ENCODE measurements at regions not wholly inside any gene's neighbourhood (a gene's known extent, or its start where the extent isn't known, plus 50 kb on each side); places are given as distances from the start of the nearest gene placed in this dataset.

DNA sequence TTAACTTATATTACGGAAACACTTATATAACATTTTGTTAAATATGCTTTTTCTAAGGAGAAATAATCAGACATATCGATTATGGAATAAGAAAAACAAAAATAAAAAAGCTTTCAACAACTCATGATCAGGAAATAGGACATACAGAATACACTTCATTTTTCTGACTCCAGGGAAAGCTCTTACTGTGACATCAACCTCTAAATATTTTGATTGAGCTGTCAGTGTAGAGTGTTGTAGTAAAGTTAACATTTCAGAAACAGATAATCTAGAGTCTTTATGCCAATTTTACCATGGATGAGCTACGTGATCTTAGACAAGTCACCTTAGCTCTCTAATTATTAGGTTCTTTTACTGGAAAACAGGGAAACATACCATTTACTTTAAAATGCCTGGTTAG lies 218.9 kb upstream of the SORCS1 start:
- ATAC-seq (replicated peaks in 6 of 8): no peak
- 43 to 100% (median 90%) methylated on average over 1 to 3 of the region's 3 CpGs for WGBS, 10 experiments
- no peaks in the 10 kb centered on the region for H3K4me1 ChIP-seq (replicated peaks in 1 of 2)
- no peak overlapping the region for H3K4me3 ChIP-seq
- no peak overlapping the region for H3K27ac ChIP-seq
- in situ Hi-C loops (cut with MboI; ENCODE audit: low pct_unique_long_range_greater_than_20kb in 2 of 9, low sequenced_read_pairs in 9 of 9, unreplicated experiment in 9 of 9): no loop called here

- in situ Hi-C loops (cut with MboI; ENCODE audit: low pct_unique_long_range_greater_than_20kb in 2 of 9, low sequenced_read_pairs in 9 of 9, unreplicated experiment in 9 of 9): no loop called here
- ATAC-seq (replicated peaks in 6 of 8): no peak
- Histone ChIP-seq H3K27ac (no peak overlapping the region), H3K4me3 (no peak overlapping the region), H3K4me1 (replicated peaks in 1 of 2) (no peaks in the 10 kb centered on the region)
- WGBS, 10 experiments: 8 to 94% (median 41%) methylated on average over 1 to 2 of the region's 2 CpGs; no CpG with 5 or more reads in 4 of the 10 experiments
These were observed 215.1 kb upstream of the SORCS1 start for GRCh38 chr10:107379601-107380000.

DNA sequence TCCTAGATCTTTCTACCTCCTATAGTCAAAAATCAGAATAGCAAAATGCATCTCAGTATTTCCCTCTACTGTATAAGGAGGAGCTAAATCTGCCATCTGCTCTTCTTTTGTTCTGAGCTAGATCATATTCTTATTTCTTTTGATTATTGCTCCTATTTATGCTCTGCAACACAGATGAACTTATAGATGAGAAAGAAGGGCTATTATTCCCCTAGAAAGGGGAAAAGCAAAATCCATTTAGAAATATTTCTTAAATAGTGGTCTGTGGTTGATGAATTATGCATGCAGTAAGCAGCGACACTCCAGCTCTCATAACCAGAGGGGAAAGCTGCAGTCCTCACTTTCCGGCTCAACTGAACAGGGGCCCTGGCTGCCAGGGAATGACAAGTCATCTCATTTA lies 207.3 kb upstream of the SORCS1 start:
- no peak overlapping the region for H3K4me3 ChIP-seq
- no peak overlapping the region for H3K27ac ChIP-seq
- 0 to 100% (median 59%) methylated on average over 1 to 2 of the region's 2 CpGs; no CpG with 5 or more reads in 2 of the 10 experiments for WGBS, 10 experiments
- in situ Hi-C loops (cut with MboI; ENCODE audit: low pct_unique_long_range_greater_than_20kb in 2 of 9, low sequenced_read_pairs in 9 of 9, unreplicated experiment in 9 of 9): no loop called here
- peaks cover 0 to 3% of the 10 kb centered on the region in 2 donors for H3K4me1 ChIP-seq (replicated peaks in 1 of 2)
- peak in 1 of 8 experiments; percentile 30 for ATAC-seq (replicated peaks in 6 of 8)

GRCh38 chr10:107364872-107365271 lies 200.4 kb upstream of the SORCS1 start:
- no peaks in the 10 kb centered on the region for H3K4me1 ChIP-seq (replicated peaks in 1 of 2)
- 20 to 100% (median 80%) methylated on average over 2 to 3 of the region's 3 CpGs for WGBS, 10 experiments
- in situ Hi-C loops (cut with MboI; ENCODE audit: low pct_unique_long_range_greater_than_20kb in 2 of 9, low sequenced_read_pairs in 9 of 9, unreplicated experiment in 9 of 9): no loop called here
- H3K27ac ChIP-seq: no peak overlapping the region
- H3K4me3 ChIP-seq: no peak overlapping the region
- no peak for ATAC-seq (replicated peaks in 6 of 8)

GRCh38 chr10:107362306-107362705 lies 197.8 kb upstream of the SORCS1 start:
- no peak overlapping the region for H3K4me3 ChIP-seq
- in situ Hi-C loops (cut with MboI; ENCODE audit: low pct_unique_long_range_greater_than_20kb in 2 of 9, low sequenced_read_pairs in 9 of 9, unreplicated experiment in 9 of 9): no loop called here
- no peaks in the 10 kb centered on the region for H3K4me1 ChIP-seq (replicated peaks in 1 of 2)
- no peak for ATAC-seq (replicated peaks in 6 of 8)
- no peak overlapping the region for H3K27ac ChIP-seq

DNA sequence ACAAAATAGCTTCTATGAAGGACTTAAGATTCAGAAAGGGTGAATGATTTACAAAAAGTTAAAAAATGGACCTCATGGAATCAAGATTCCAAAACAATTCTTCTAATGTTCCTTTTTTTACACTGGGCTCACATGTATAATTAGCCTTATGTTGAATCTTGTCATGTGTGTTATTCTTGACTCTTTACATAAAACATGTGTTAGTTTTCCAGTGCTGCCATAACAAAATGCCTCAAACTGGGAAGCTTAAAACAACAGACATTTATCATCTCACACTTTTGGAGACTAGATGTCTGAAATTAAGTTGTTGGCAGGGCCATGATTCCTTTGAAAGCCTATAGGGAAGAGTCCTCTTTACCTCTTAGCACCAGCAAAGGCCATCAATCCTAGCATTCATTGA lies 192.5 kb upstream of the SORCS1 start:
- H3K4me1 ChIP-seq (replicated peaks in 1 of 2): no peaks in the 10 kb centered on the region
- H3K27ac ChIP-seq: no peak overlapping the region
- H3K4me3 ChIP-seq: no peak overlapping the region
- no peak for ATAC-seq (replicated peaks in 6 of 8)
- in situ Hi-C loops (cut with MboI; ENCODE audit: low pct_unique_long_range_greater_than_20kb in 2 of 9, low sequenced_read_pairs in 9 of 9, unreplicated experiment in 9 of 9): no loop called here

GRCh38 chr10:107356396-107356795 lies 191.9 kb upstream of the SORCS1 start:
- Histone ChIP-seq H3K4me3 (no peak overlapping the region), H3K4me1 (replicated peaks in 1 of 2) (no peaks in the 10 kb centered on the region), H3K27ac (no peak overlapping the region)
- in situ Hi-C loops (cut with MboI; ENCODE audit: low pct_unique_long_range_greater_than_20kb in 2 of 9, low sequenced_read_pairs in 9 of 9, unreplicated experiment in 9 of 9): no loop called here
- no peak for ATAC-seq (replicated peaks in 6 of 8)
- 0 to 94% (median 69%) methylated on average over 1 to 2 of the region's 2 CpGs; no CpG with 5 or more reads in 1 of the 10 experiments for WGBS, 10 experiments

GRCh38 chr10:107342711-107343110 lies 178.2 kb upstream of the SORCS1 start:
- Histone ChIP-seq H3K27ac (no peak overlapping the region), H3K4me1 (replicated peaks in 1 of 2) (no peaks in the 10 kb centered on the region), H3K4me3 (no peak overlapping the region)
- in situ Hi-C loops (cut with MboI; ENCODE audit: low pct_unique_long_range_greater_than_20kb in 2 of 9, low sequenced_read_pairs in 9 of 9, unreplicated experiment in 9 of 9): no loop called here
- WGBS, 10 experiments: 0 to 100% (median 76%) methylated on average over 1 to 2 of the region's 2 CpGs; no CpG with 5 or more reads in 2 of the 10 experiments
- ATAC-seq (replicated peaks in 6 of 8): no peak

DNA sequence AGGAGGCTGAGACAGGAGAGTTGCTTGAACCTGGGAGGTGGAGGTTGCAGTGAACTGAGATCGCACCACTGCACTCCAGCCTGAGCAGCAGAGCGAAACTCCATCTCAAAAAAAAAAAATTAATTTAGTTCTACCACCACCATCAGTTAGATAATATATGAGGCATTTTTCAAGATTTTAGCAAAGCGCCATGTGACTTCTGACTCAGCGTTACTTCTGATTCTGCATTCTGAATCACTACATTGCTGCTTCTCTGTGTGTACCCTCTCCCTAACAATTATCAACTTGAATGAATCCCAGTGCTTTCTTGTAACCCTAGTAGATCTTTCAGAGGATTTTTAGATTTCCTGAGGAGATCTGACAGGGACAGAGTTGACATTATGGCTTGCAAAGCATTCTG lies 176.8 kb upstream of the SORCS1 start:
- WGBS, 10 experiments: 43 to 100% (median 79%) methylated on average over 1 to 4 of the region's 4 CpGs; no CpG with 5 or more reads in 2 of the 10 experiments
- ATAC-seq (replicated peaks in 6 of 8): peak in 2 of 8 experiments; percentile 27 to 33
- in situ Hi-C loops (cut with MboI; ENCODE audit: low pct_unique_long_range_greater_than_20kb in 2 of 9, low sequenced_read_pairs in 9 of 9, unreplicated experiment in 9 of 9): no loop called here
- Histone ChIP-seq H3K4me1 (replicated peaks in 1 of 2) (no peaks in the 10 kb centered on the region), H3K4me3 (no peak overlapping the region), H3K27ac (no peak overlapping the region)

GRCh38 chr10:107340326-107340725 lies 175.8 kb upstream of the SORCS1 start:
- WGBS, 10 experiments: 0 to 100% (median 80%) methylated on average over 1 to 2 of the region's 2 CpGs; no CpG with 5 or more reads in 1 of the 10 experiments
- in situ Hi-C loops (cut with MboI; ENCODE audit: low pct_unique_long_range_greater_than_20kb in 2 of 9, low sequenced_read_pairs in 9 of 9, unreplicated experiment in 9 of 9): no loop called here
- H3K4me1 ChIP-seq (replicated peaks in 1 of 2): no peaks in the 10 kb centered on the region
- H3K4me3 ChIP-seq: no peak overlapping the region
- peak in 2 of 8 experiments; percentile 90 to 92 for ATAC-seq (replicated peaks in 6 of 8)
- H3K27ac ChIP-seq: no peak overlapping the region

DNA sequence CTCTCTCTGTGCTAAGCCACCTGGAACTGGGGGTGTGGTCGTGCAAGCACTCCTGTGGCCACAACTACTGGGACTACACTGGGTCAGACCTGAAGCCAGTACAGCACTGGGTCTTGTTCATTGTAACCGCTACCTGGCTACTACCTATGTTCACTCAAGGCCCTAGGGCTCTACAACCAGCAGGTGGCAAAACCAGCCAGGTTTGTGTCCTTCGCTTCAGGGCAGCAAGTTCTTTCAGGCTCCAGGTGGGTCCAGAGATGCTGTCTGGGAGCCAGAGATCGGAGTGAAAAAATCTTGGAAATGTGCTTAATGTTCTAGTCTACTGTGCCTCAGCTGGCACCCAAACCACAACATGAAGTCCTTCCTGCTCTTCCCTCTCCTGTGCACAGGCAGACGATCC lies 171.6 kb upstream of the SORCS1 start:
- Histone ChIP-seq H3K4me3 (no peak overlapping the region), H3K27ac (no peak overlapping the region), H3K4me1 (replicated peaks in 1 of 2) (no peaks in the 10 kb centered on the region)
- no peak for ATAC-seq (replicated peaks in 6 of 8)
- WGBS, 10 experiments: 0 to 100% (median 64%) methylated on average over 1 to 5 of the region's 5 CpGs; no CpG with 5 or more reads in 3 of the 10 experiments
- in situ Hi-C loops (cut with MboI; ENCODE audit: low pct_unique_long_range_greater_than_20kb in 2 of 9, low sequenced_read_pairs in 9 of 9, unreplicated experiment in 9 of 9): no loop called here

DNA sequence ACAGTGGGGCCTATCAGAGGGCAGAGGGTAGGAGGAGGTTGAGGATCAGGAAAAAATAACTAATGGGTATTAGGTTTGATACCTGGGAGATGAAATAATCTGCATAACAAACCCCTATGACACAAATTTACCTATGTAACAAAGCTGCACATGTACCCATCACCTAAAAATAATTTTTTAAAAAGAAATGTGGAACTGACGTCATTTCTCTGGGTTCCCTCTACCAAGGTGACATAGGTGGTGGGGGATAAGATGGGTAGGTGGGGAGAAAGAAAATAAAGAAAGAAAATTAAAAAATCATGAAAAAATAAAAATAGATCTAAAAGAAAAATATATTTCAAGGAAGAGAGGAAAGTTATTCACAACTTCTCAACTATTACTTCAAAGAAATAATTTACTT lies 153.1 kb upstream of the SORCS1 start:
- in situ Hi-C loops (cut with MboI; ENCODE audit: low pct_unique_long_range_greater_than_20kb in 2 of 9, low sequenced_read_pairs in 9 of 9, unreplicated experiment in 9 of 9): no loop called here

DNA sequence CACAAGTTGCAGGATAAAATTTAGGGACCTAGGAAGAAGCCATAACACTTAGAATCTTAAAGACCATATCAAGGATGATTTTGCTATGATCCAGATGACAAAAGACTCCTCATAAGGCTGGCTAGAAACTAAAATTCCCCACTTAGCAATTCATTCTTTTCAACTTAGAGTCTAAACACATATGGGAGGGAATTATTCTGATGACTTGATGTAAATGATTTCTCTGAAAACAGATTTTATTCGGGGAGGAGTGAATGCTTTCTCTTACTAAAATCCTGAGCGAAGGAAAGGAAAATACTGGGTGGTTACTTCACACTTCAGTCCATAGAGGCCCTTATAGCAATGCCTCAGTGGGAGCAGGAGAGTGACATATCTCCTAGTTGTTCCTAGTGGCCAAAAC lies 138.7 kb upstream of the SORCS1 start:
- peak in 3 of 8 experiments; percentile 13 to 71 (median 65) for ATAC-seq (replicated peaks in 6 of 8)
- no peak overlapping the region for H3K4me3 ChIP-seq
- no peak overlapping the region for H3K27ac ChIP-seq
- no peaks in the 10 kb centered on the region for H3K4me1 ChIP-seq (replicated peaks in 1 of 2)
- in situ Hi-C loops (cut with MboI; ENCODE audit: low pct_unique_long_range_greater_than_20kb in 2 of 9, low sequenced_read_pairs in 9 of 9, unreplicated experiment in 9 of 9): no loop called here
- 0 to 100% (median 12%) methylated on average over 1 to 2 of the region's 2 CpGs; no CpG with 5 or more reads in 3 of the 10 experiments for WGBS, 10 experiments

More for the DNA sequence above, 153.1 kb upstream of the SORCS1 start:
- 0 to 100% (median 67%) methylated on average over 1 of the region's 1 CpG; no CpG with 5 or more reads in 1 of the 10 experiments for WGBS, 10 experiments
- Histone ChIP-seq H3K27ac (no peak overlapping the region), H3K4me3 (no peak overlapping the region), H3K4me1 (replicated peaks in 1 of 2) (no peaks in the 10 kb centered on the region)
- ATAC-seq (replicated peaks in 6 of 8): no peak

DNA sequence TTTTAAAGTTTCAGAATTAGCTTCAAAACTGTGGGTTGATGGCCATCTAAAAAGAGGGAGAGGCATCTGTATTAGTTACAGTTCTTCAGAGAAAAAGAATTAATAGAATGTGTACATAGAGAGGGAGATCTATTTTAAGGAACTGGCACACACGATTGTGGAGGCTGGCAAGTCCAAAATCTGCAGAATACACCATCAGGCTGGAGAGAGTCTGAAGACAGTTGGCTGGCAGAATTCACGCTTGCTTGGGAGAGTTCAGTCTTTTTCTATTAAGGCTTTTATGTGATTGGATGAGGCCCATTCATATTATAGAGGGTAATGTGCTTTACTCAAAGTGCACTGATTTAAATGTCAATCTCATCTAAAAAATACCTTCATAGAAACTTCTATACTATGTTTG lies 135.1 kb upstream of the SORCS1 start:
- no peak overlapping the region for H3K4me3 ChIP-seq
- in situ Hi-C loops (cut with MboI; ENCODE audit: low pct_unique_long_range_greater_than_20kb in 2 of 9, low sequenced_read_pairs in 9 of 9, unreplicated experiment in 9 of 9): no loop called here
- no peak for ATAC-seq (replicated peaks in 6 of 8)
- WGBS, 10 experiments: 0 to 100% (median 75%) methylated on average over 1 to 2 of the region's 2 CpGs
- H3K27ac ChIP-seq: no peak overlapping the region
- H3K4me1 ChIP-seq (replicated peaks in 1 of 2): no peaks in the 10 kb centered on the region
